K562 (cell line): ENCODE measurements at regions not wholly inside any gene's neighbourhood (a gene's known extent, or its start where the extent isn't known, plus 50 kb on each side); places are given as distances from the start of the nearest gene placed in this dataset.

ENCODE experiments used
- ATAC-seq: fragments of 200-7000 bp; cut with Tn5 transposase; 3 replicates; pipeline ENCODE4 v1.9.1; 2020; ENCODE audit warnings: moderate library complexity
- BruUV-seq: library from RNA; stranded (reverse); fragments of 400-500 nt; replicated peaks from 2 replicates; lab custom pipeline; 2021; lab: Mats Ljungman, UMichigan
- CTCF ChIA-PET: fragments of 300-600 bp; formaldehyde crosslinking; extraction: SDS; loops from one replicate; lab custom pipeline; 2021; ENCODE audit warnings: low intra/inter-chr PET ratio; lab: Yijun Ruan, JAX
- POLR2A ChIA-PET: fragments of 300-600, 350-650 bp; sonication (Branson Sonifier 250); formaldehyde crosslinking; extraction: SDS; loops from one replicate; lab custom pipeline; 2021; ENCODE audit warnings: antibody characterized with exemption, inconsistent platforms; lab: Yijun Ruan, JAX
- DNase-seq, 4 experiments: peaks; one replicate each; pipeline versions ENCODE4 v3.0.0 to v3.0.0-alpha.2; 2011 to 2018; ENCODE audit warnings: low spot score in 3 of 4, mixed read lengths in 3 of 4; ENCODE audit errors: extremely low read depth in 1 of 4
- FAIRE-seq: peaks from 2 replicates; lab custom pipeline; 2011; peaks lifted over from hg19 to GRCh38; lab: Jason Lieb, UNC
- H2AFZ ChIP-seq: 2 replicates; pipeline ENCODE4 v1.6.0; 2011; ENCODE audit warnings: low read depth, low read length, control low read depth, inconsistent platforms
- H3K27ac ChIP-seq: fragments of 200-600 bp; 3 replicates; pipeline ENCODE4 v1.8.0; 2011; ENCODE audit warnings: low read depth, mild to moderate bottlenecking, control low read depth, inconsistent platforms, low read length, moderate library complexity, mixed read lengths; ENCODE audit errors: extremely low read depth
- H3K27me3 ChIP-seq, 2 experiments: fragments of 300-600 bp in 1 of 2; 2 replicates in 1 of 2; 3 replicates in 1 of 2; pipeline versions ENCODE4 v1.6.0 to v1.8.0; 2011; ENCODE audit warnings: inconsistent platforms in 2 of 2, low read length in 2 of 2, mild to moderate bottlenecking in 1 of 2, mixed read lengths in 1 of 2, moderate library complexity in 1 of 2; ENCODE audit not compliant: control insufficient read depth in 2 of 2, insufficient read depth in 2 of 2
- H3K36me3 ChIP-seq: fragments of 300-600 bp; 3 replicates; pipeline ENCODE4 v1.8.0; 2011; ENCODE audit warnings: mild to moderate bottlenecking, low read length, inconsistent platforms; ENCODE audit not compliant: control insufficient read depth, insufficient read depth
- H3K4me1 ChIP-seq, 2 experiments: fragments of 200-600 bp in 1 of 2; replicated peaks in 1 of 2; 2 replicates in 1 of 2; 3 replicates in 1 of 2; pipeline versions ENCODE4 v1.5.1 to v1.8.0; 2011; ENCODE audit warnings: inconsistent platforms in 2 of 2, low read length in 2 of 2, mild to moderate bottlenecking in 1 of 2, mixed read lengths in 1 of 2, moderate library complexity in 1 of 2; ENCODE audit not compliant: control insufficient read depth in 2 of 2, insufficient read depth in 2 of 2
- H3K4me2 ChIP-seq: 2 replicates; pipeline ENCODE4 v1.6.1; 2011; ENCODE audit warnings: low read length, control low read depth, inconsistent platforms, mixed read lengths; ENCODE audit not compliant: insufficient read depth
- H3K4me3 ChIP-seq: fragments of 200-600 bp; sonication (generic), shearing (Covaris generic); 2 replicates; pipeline ENCODE4 v1.5.1; 2016; ENCODE audit warnings: control low read depth, inconsistent platforms
- H3K79me2 ChIP-seq: fragments of 200-600 bp; 3 replicates; pipeline ENCODE4 v1.8.0; 2011; ENCODE audit warnings: low read length, inconsistent platforms; ENCODE audit not compliant: control insufficient read depth, insufficient read depth
- H3K9ac ChIP-seq, 2 experiments: 2 replicates each; pipeline versions ENCODE4 v1.6.0 to v1.6.1; 2011; ENCODE audit warnings: low read depth in 2 of 2, low read length in 2 of 2, control low read depth in 1 of 2, inconsistent platforms in 1 of 2, mild to moderate bottlenecking in 1 of 2, mixed read lengths in 1 of 2; ENCODE audit not compliant: insufficient read depth in 1 of 2
- H3K9me1 ChIP-seq: one replicate; pipeline ENCODE4 v1.6.0; 2011; ENCODE audit warnings: inconsistent platforms, mild to moderate bottlenecking, low read length, moderate library complexity; ENCODE audit not compliant: control insufficient read depth, insufficient read depth
- H3K9me3 ChIP-seq: replicated peaks from 2 replicates; pipeline ENCODE4 v1.5.1; 2011; ENCODE audit warnings: low read depth, low read length, inconsistent platforms; ENCODE audit not compliant: control insufficient read depth, insufficient read depth
- H4K20me1 ChIP-seq: replicated peaks from 2 replicates; pipeline ENCODE4 v1.6.1; 2011; ENCODE audit warnings: low read length, inconsistent platforms, mixed read lengths; ENCODE audit not compliant: control insufficient read depth, insufficient read depth
- BRCA1 ChIP-seq, 2 experiments: fragments of 450-650 bp in 1 of 2; sonication (generic) in 1 of 2; formaldehyde crosslinking in 1 of 2; IDR thresholded peaks; 2 replicates each; pipeline versions ENCODE4 v1.5.0 to v1.6.1; 2017 to 2020; ENCODE audit warnings: mild to moderate bottlenecking in 1 of 2, missing genetic modification reagents in 1 of 2
- ETS2 ChIP-seq: IDR thresholded peaks from 2 replicates; pipeline ENCODE4 v1.6.1; 2016; ENCODE audit warnings: borderline replicate concordance, missing genetic modification characterization, mild to moderate bottlenecking, moderate library complexity, missing compliant biosample characterization; ENCODE audit not compliant: poor library complexity, severe bottlenecking
- POLR2B ChIP-seq: fragments of 450-650 bp; IDR thresholded peaks from 2 replicates; pipeline ENCODE4 v1.6.1; 2018; ENCODE audit warnings: low read depth; ENCODE audit not compliant: partially characterized antibody
- RFX7 ChIP-seq: fragments of 250-450 bp; sonication (Bioruptor Pico); IDR thresholded peaks from 2 replicates; pipeline ENCODE4 v1.5.1; 2021; ENCODE audit warnings: mild to moderate bottlenecking
- SAFB2 ChIP-seq: fragments of 200-400 bp; formaldehyde crosslinking; IDR thresholded peaks from 2 replicates; pipeline ENCODE4 v1.6.1; 2018; ENCODE audit warnings: borderline replicate concordance, low read length, low read depth, moderate library complexity; ENCODE audit not compliant: severe bottlenecking
- SNRNP70 ChIP-seq: fragments of 200-400 bp; formaldehyde crosslinking; optimal IDR thresholded peaks from 2 replicates; pipeline ENCODE3; 2017; ENCODE audit warnings: low read depth, low read length
- ZNF134 ChIP-seq: fragments of 250-450 bp; sonication (Bioruptor Pico); conservative IDR thresholded peaks from 2 replicates; pipeline ENCODE4 v1.4.0; 2020
- WGBS: fragments of 100-300 bp; shearing (Covaris generic); methylation state at CpG from one replicate; pipeline ENCODE4 v1.1.6; 2016; ENCODE audit warnings: low coverage, mixed read lengths; ENCODE audit not compliant: insufficient coverage; ENCODE audit errors: missing lambda C conversion rate; 5-methylcytosine and 5-hydroxymethylcytosine counted together
- in situ Hi-C: fragments of 300-500 bp; cut with MboI; formaldehyde crosslinking; loops from 4 replicates; pipeline ENCODE4 v1.15.0; 2018; ENCODE audit warnings: inconsistent platforms, mixed read lengths
- intact Hi-C: fragments of 100-400 bp; cut with micrococcal nuclease; formaldehyde crosslinking; loops from 2 replicates; pipeline ENCODE4 v1.14.2; 2022
- TF ChIP-seq, protein P1 (sequence below): fragments of 450-650 bp; IDR thresholded peaks from 2 replicates; pipeline ENCODE4 v1.6.1; 2014; ENCODE audit warnings: low read depth, mild to moderate bottlenecking, moderate library complexity, borderline replicate concordance
- TF ChIP-seq, protein P2 (sequence below), 2 experiments: fragments of 450-650 bp in 1 of 2; sonication (generic) in 1 of 2; formaldehyde crosslinking in 1 of 2; IDR thresholded peaks; 2 replicates each; pipeline versions ENCODE4 v1.7.1 to v1.9.0; 2016 to 2022; ENCODE audit warnings: inconsistent platforms in 1 of 2, mild to moderate bottlenecking in 1 of 2, missing genetic modification reagents in 1 of 2

- TF ChIP-seq SNRNP70, result no peak
Measured at GRCh38 chr4:100936661-100937375, 410.5 kb downstream of the PPP3CA start (continued).

DNA sequence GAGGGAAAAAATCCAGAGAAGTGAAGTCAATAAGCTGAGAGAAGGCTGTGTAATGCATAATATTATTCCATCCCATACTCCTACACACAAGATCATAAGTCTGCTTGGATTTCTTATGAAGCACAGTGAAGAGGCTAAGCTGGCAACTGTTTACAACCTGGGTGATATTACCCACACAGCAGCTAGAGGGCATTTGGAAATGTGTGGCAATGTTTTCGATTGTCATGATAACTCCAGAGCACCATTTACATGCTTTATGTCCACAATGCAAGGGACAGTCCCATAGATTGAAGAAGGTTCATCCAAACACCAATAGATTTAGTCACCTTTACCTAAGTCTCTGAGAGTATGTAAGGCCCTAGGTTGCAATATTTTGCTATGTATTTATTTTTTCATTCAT, 412.2 kb downstream of the PPP3CA start:
- ChIA-PET POLR2A (no interaction called here), CTCF (no interaction called here)
- no peaks in the 10 kb centered on the region for H3K27me3 ChIP-seq
- no peak overlapping the region for H3K27ac ChIP-seq
- in situ Hi-C loops, result no loop called here
- H3K79me2 ChIP-seq, result no peaks in the 10 kb centered on the region
- DNase-seq (no peak), FAIRE-seq (no peak), ATAC-seq (no peak)
- no peaks in the 10 kb centered on the region for H3K36me3 ChIP-seq
- H4K20me1 ChIP-seq, result no peaks in the 10 kb centered on the region
- BruUV-seq, result no TSS peak
- H3K9me3 ChIP-seq, result no peaks in the 10 kb centered on the region; the same call in 1 of the 2 replicates
- no peak overlapping the region for H3K4me2 ChIP-seq
- intact Hi-C loops, result no loop called here
- H3K9ac ChIP-seq, result no peak overlapping the region
- WGBS, result 0% methylated on average over 1 of the region's 1 CpG
- no peak overlapping the region for H2AFZ ChIP-seq
- no peaks in the 10 kb centered on the region for H3K4me1 ChIP-seq
- no peaks in the 10 kb centered on the region for H3K9me1 ChIP-seq
- no peak overlapping the region for H3K4me3 ChIP-seq
- TF ChIP-seq SAFB2 (no peak), ETS2 (tag) (no peak), POLR2B (no peak), RFX7 (CRISPR knock-in tag) (no peak), BRCA1 (IDR thresholded peaks at IDR 0.05) (no peak), BRCA1 (CRISPR knock-in tag; IDR thresholded peaks at IDR 0.05) (no peak), ZNF134 (CRISPR knock-in tag) (no peak)
- TF ChIP-seq, protein P1, sequence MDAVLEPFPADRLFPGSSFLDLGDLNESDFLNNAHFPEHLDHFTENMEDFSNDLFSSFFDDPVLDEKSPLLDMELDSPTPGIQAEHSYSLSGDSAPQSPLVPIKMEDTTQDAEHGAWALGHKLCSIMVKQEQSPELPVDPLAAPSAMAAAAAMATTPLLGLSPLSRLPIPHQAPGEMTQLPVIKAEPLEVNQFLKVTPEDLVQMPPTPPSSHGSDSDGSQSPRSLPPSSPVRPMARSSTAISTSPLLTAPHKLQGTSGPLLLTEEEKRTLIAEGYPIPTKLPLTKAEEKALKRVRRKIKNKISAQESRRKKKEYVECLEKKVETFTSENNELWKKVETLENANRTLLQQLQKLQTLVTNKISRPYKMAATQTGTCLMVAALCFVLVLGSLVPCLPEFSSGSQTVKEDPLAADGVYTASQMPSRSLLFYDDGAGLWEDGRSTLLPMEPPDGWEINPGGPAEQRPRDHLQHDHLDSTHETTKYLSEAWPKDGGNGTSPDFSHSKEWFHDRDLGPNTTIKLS, result no peak
- TF ChIP-seq, protein P2, sequence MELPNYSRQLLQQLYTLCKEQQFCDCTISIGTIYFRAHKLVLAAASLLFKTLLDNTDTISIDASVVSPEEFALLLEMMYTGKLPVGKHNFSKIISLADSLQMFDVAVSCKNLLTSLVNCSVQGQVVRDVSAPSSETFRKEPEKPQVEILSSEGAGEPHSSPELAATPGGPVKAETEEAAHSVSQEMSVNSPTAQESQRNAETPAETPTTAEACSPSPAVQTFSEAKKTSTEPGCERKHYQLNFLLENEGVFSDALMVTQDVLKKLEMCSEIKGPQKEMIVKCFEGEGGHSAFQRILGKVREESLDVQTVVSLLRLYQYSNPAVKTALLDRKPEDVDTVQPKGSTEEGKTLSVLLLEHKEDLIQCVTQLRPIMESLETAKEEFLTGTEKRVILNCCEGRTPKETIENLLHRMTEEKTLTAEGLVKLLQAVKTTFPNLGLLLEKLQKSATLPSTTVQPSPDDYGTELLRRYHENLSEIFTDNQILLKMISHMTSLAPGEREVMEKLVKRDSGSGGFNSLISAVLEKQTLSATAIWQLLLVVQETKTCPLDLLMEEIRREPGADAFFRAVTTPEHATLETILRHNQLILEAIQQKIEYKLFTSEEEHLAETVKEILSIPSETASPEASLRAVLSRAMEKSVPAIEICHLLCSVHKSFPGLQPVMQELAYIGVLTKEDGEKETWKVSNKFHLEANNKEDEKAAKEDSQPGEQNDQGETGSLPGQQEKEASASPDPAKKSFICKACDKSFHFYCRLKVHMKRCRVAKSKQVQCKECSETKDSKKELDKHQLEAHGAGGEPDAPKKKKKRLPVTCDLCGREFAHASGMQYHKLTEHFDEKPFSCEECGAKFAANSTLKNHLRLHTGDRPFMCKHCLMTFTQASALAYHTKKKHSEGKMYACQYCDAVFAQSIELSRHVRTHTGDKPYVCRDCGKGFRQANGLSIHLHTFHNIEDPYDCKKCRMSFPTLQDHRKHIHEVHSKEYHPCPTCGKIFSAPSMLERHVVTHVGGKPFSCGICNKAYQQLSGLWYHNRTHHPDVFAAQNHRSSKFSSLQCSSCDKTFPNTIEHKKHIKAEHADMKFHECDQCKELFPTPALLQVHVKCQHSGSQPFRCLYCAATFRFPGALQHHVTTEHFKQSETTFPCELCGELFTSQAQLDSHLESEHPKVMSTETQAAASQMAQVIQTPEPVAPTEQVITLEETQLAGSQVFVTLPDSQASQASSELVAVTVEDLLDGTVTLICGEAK (IDR thresholded peaks at IDR 0.05), result no peak
- TF ChIP-seq, protein P2 (CRISPR knock-in tag; IDR thresholded peaks at IDR 0.05), result no peak
